ENCODE measurements at regions not wholly inside any gene's neighbourhood (a gene's known extent, or its start where the extent isn't known, plus 50 kb on each side); places are given as distances from the start of the nearest gene placed in this dataset.

DNA sequence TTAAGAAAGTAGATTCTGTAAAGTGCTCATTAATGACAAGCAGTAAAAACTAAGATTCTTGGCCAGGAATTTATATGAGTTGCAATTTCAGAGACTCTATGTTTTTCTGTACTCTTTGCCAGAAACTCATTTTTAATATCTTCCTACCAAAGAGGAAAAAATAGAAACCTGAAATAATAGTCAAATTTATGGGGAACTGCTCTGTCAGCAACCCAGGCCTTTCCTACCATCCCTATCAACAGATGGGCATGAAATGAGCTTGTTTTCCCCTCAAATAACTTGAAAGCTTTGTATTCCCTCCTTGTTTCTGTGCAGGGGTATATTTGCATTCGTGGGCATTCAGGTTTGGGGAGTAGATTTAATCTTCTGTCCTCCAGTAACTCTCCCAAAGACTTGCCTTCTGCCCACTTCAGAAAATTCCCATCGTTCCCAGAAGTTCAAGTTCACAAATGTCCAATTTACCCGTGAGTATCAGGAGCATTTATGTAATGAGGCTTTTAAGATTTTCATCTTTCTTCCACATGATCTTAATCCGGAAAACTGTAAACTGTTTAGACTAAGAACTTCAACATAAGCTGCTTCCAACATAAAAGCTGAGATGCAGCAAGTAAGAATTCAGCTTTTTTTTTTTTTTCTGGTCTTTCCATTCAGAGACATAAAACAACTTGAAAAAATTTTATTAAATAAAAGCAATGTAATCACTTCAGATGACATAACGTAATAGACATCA is 363.1 kb downstream of the EFNB2 start:
- no peak for TF ChIP-seq CTCF (IDR thresholded peaks at IDR 0.05; ENCODE audit: low read depth, low read length, missing control alignments)

GRCh38 chr13:106163426-106163825 is 372.0 kb downstream of the EFNB2 start:
- Histone ChIP-seq H3K4me3 (ENCODE audit: low read depth, low read length) (no peak overlapping the region), H3K27me3 (replicated peaks) (no peaks in the 10 kb centered on the region), H3K27ac (no peak overlapping the region), H3K36me3 (replicated peaks) (no peaks in the 10 kb centered on the region)
- in situ Hi-C loops (cut with HindIII; ENCODE audit: low pct_ligation_motif_present, low sequenced_read_pairs), result no loop called here
- TF ChIP-seq CTCF (IDR thresholded peaks at IDR 0.05; ENCODE audit: low read depth, low read length, missing control alignments), result no peak
- no peak for DNase-seq

More for the DNA sequence above, 363.1 kb downstream of the EFNB2 start:
- Histone ChIP-seq H3K27me3 (replicated peaks) (no peaks in the 10 kb centered on the region), H3K4me3 (ENCODE audit: low read depth, low read length) (no peak overlapping the region), H3K27ac (no peak overlapping the region), H3K36me3 (replicated peaks) (no peaks in the 10 kb centered on the region)
- in situ Hi-C loops (cut with HindIII; ENCODE audit: low pct_ligation_motif_present, low sequenced_read_pairs), result no loop called here
- no peak for DNase-seq

DNA sequence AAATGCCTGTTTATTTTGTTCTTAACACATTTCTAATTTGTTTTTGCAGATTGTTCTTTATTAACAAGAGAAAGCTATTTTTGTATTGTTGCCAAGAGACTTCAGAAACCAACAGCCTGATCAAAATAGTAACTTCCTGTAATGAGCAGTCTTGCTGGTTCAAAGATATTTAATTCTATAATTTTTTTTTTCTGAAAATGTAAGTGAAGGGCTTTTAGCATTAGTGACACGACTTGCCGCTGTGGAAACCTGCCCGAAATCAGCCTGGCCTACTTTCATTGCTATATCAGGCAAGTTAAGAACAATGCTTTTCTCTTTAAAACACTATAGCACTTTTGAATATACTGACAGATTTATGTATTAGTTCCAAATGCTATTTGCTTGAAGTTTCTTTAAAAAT is 374.3 kb downstream of the EFNB2 start:
- in situ Hi-C loops (cut with HindIII; ENCODE audit: low pct_ligation_motif_present, low sequenced_read_pairs), result no loop called here
- H3K27ac ChIP-seq, result no peak overlapping the region
- TF ChIP-seq CTCF (IDR thresholded peaks at IDR 0.05; ENCODE audit: low read depth, low read length, missing control alignments), result no peak
- no peak for DNase-seq
- H3K27me3 ChIP-seq (replicated peaks), result no peaks in the 10 kb centered on the region
- no peak overlapping the region for H3K4me3 ChIP-seq (ENCODE audit: low read depth, low read length)
- H3K36me3 ChIP-seq (replicated peaks), result no peaks in the 10 kb centered on the region

- DNase-seq, result no peak
- no peak overlapping the region for H3K27ac ChIP-seq
Measured at GRCh38 chr13:106159295-106160195, 375.9 kb downstream of the EFNB2 start.

DNA sequence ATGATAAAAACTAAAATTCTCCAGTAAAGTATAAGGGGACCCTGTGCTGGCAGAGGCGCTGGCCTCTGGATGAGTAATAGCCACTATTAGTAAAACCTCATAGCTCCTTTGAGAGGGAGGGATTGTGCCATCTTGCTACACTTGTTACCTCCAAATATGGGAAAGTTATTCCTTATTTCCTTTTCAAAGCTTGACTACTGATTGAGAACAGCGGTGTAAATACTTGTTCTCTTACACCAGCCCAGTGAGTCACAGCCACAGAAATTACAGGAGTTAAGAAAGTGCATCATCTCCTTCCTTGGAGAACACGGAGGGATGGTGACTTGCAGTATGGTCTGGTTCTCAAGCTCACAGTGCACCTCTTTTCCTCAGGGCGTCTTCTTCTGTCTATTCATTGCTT is 379.0 kb downstream of the EFNB2 start:
- no peak overlapping the region for H3K4me3 ChIP-seq (ENCODE audit: low read depth, low read length)
- H3K27me3 ChIP-seq (replicated peaks), result no peaks in the 10 kb centered on the region
- DNase-seq, result peak; percentile 97
- no peak for TF ChIP-seq CTCF (IDR thresholded peaks at IDR 0.05; ENCODE audit: low read depth, low read length, missing control alignments)
- in situ Hi-C loops (cut with HindIII; ENCODE audit: low pct_ligation_motif_present, low sequenced_read_pairs), result no loop called here
- no peaks in the 10 kb centered on the region for H3K36me3 ChIP-seq (replicated peaks)
- peak overlapping the region; percentile 96 for H3K27ac ChIP-seq

More at GRCh38 chr13:106159295-106160195, 375.9 kb downstream of the EFNB2 start:
- Histone ChIP-seq H3K27me3 (replicated peaks) (no peaks in the 10 kb centered on the region), H3K36me3 (replicated peaks) (no peaks in the 10 kb centered on the region), H3K4me3 (ENCODE audit: low read depth, low read length) (no peak overlapping the region)
- TF ChIP-seq CTCF (IDR thresholded peaks at IDR 0.05; ENCODE audit: low read depth, low read length, missing control alignments), result no peak
- in situ Hi-C loops (cut with HindIII; ENCODE audit: low pct_ligation_motif_present, low sequenced_read_pairs), result no loop called here

Measured in brain microvascular endothelial cell (primary cell).